ENCODE measurements at regions not wholly inside any gene's neighbourhood (a gene's known extent, or its start where the extent isn't known, plus 50 kb on each side); places are given as distances from the start of the nearest gene placed in this dataset.
A peak's percentile ranks its signal among the peaks of the same experiment; 100 is the strongest.
"Not testable (repeated sequence)": the region's sequence is repeated elsewhere in the genome, so short reads cannot be mapped to it uniquely, and the experiment has no call there.

DNA sequence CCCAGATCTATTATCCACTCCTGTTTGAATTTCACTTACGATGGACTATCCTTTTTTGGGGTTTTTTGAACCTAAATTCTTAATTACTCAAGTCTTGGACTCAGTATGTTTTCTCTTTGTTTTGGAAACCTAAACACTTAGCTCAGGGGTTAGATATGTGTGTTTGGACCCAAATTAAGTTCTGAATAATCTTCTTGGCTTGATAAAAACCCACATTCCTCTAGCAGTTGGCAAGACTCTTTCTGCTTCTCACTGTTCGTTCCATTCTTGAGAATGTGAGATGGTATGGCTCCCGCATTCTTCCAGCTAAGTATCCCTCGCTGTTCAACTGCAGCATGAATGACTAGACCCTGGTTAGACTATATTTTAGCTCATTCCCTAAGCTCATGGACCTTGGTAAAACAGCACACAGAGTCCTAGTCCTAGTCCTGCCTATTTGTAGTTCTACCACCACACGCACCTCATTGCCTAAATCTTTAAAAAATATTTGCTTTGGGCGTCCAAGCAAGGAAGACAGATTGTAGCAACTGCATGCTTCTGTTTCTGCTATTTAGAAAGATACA, 860.0 kb downstream of the RPS29 start:
- no peak for DNase-seq

- no peak for DNase-seq
These were observed 861.0 kb downstream of the RPS29 start for GRCh38 chr14:48725051-48725734.

DNA sequence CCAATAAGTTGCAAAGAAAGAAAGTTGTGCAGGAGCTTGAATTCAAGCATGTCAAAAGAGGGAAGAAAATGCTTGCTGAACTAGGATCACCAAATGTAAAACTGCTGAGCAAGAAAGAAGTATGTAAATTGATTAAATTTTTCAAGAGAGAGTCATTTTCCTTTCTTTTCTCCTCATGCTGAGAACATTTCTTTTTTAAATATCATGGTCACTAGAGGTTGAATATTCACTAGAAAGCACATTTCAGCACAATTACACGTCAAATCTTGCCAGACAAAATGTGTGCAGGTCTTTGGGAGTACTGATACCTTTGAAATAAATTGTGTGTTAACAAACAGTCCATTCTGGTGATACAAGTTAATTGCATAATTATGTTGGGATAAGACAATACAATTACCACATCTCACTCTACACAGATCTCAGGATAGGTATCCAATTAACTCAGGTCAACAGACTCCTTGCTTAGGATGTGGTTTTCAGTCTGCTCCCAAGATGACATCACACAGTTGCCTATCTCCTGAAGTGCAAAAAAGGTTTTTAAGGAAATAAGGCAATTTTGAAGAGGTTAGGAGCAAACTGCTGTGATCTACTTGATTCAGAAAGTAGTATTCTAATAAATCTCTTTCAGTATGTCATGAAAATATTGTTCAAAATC, 862.2 kb downstream of the RPS29 start:
- DNase-seq, result no peak

DNA sequence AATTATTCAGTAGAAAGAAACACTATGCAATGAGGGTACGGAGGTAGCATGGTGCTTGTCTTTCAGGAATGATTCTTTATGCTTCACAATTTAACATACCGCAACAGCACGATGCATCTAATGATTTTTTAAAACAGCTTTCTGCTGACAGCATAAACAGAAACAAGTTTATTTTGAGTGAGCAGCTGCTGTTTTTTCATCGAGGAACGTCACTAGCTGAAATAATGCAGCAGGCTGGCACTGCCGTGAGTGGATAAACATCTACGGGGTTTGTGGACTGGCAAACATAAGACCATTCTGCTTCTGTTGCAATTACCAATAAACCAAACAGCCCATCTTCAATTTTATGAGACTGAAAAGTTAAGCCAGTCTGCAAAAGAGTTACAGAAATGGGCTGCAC, 871.8 kb downstream of the RPS29 start:
- no peak for DNase-seq

- no peak for DNase-seq
These were observed 876.0 kb downstream of the RPS29 start for GRCh38 chr14:48710133-48710532.

DNA sequence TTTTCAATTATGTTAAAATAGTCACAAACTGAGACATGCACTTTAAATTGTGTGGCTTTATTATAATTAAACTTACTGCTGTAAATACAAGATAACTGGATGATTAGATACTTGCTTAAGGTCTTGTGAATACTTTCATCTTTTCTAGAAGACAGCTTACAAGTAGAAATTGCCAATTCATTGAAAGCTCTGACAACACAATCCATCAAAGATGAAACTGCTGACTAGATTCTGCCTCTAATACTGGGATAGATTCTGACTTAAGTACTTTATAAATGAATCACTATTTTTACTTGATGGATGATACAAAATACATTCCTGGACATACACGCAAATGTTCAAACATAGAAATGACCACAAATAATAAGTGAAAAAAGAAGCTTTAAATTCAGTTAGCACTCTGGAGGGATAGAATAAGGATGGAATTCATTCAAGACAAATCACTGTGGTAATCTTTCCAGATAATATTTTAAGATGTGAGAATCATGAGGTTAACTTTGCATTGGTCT, 876.8 kb downstream of the RPS29 start:
- DNase-seq, result no peak

- DNase-seq, result no peak
These were observed 881.5 kb downstream of the RPS29 start for GRCh38 chr14:48704639-48705038.

DNA sequence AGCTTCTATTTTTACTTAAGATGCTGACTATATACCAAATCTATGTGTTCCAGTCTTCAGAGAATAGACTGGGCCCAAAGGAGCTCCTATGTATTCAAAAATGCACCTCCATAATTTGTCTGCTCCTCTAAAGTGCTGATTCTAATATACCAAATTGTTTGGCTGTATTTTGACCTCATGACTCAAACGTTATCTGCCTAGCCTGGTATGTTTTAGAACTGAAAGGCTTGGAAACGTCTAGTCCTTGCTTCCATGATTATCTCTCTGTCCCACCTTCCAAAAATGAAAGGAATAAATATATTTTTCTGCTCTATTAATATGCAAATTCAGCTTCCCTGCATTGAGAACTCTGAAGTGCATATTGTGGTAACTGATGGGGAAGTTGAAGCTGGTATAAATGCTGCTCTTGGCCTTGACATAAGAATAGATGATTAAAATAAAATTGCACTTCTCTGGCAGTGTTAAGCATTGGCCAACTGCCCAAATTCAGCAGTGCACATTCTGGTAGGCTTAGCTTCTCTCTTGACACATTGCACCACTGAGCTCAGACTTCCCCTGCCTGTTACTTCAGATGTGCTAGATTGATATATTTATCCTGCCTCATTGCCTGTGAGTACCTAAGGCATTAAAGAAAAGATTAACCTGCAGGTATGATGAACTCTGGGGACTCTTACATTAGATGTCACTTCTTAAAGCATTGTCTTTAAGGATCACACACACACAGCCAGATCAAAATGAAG, 882.3 kb downstream of the RPS29 start:
- peak in 1 of 56 donors; percentile 5 for DNase-seq

DNA sequence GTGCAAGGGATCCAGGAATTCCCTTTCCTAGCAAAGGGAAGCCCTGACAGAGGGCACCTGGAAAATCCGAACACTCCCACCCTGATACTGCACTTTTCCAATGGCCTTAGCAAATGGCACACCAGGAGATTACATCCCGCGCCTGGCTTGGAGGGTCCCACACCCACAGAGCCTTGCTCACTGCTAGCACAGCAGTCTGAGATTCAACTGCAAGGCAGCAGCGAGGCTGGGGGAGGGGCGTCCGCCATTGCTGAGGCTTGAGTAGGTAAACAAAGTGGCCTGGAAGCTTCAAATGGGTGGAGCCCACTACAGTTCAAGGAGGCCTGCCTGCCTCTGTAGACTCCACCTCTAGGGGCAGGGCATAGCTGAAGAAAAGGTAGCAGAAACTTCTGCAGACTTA, 888.8 kb downstream of the RPS29 start:
- not testable (repeated sequence) for DNase-seq

GRCh38 chr14:48693793-48694192, 892.4 kb downstream of the RPS29 start:
- no peak for DNase-seq

DNA sequence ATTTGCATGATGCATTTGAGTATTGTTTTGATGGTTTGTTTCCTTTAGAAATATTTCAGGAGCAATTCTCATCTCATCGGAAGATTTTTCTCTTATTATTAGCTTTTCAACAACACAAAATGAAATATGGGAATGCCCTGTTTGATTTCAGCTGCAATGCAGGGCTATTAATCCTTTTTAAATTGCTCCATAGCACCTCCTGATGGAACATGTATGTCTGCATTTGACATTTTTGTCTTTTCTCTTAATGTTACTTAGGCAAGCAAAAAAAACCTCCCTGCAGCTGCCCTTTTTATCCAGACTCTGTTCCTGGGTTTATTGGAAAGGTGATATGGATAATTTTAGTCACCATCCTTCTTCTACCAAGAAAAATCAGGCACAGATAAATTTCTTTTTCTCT, 895.8 kb downstream of the RPS29 start:
- no peak for DNase-seq

GRCh38 chr14:48686650-48687049, 899.5 kb downstream of the RPS29 start:
- no peak for DNase-seq

- no peak for DNase-seq
These were observed 913.7 kb downstream of the RPS29 start for GRCh38 chr14:48672506-48672905.

- DNase-seq, result no peak
These were observed 915.2 kb downstream of the RPS29 start for GRCh38 chr14:48670939-48671338.

- DNase-seq, result no peak
These were observed 920.9 kb downstream of the RPS29 start for GRCh38 chr14:48665077-48665784.

GRCh38 chr14:48643241-48643640, 942.9 kb downstream of the RPS29 start:
- no peak for DNase-seq

DNA sequence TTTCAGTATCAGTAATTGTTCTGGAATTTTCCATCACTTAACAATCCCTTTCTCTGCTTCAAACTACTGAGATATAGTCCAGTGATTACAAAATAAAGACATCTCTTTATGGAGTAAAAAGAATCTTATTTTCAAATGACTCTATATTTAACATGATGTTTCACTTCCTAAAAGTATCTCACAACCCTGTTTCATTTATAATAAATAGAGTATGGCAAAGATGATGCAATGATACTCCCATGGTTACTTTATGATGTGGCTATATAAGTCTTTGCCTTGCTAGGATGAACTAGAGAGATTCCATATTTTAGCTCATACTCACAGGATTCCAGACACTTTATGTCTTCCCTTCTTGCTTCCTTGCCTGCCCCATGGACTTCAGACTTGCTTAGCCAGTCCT, 953.5 kb upstream of the MDGA2 start:
- DNase-seq, result no peak

- DNase-seq, result no peak
These were observed 947.6 kb upstream of the MDGA2 start for GRCh38 chr14:48622980-48623379.

DNA sequence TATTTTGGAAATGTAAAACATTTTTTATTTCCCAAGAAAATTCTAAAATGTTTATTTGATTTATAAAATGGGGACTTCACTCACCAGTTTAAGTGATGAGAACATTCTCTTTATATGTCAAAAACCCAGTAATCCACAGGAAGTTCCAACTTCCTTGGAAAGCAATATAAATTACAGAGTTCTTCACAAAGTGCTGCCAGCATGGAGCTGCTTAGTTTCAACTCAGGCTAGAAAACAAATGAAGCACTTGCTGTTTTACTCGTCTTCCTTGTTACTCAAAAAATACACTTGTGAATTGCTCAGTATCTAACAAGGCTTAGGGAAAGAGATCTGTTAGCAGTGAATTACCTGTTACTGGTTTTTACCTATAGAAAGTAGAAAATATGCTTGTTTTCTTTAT, 942.7 kb upstream of the MDGA2 start:
- DNase-seq, result no peak

DNA sequence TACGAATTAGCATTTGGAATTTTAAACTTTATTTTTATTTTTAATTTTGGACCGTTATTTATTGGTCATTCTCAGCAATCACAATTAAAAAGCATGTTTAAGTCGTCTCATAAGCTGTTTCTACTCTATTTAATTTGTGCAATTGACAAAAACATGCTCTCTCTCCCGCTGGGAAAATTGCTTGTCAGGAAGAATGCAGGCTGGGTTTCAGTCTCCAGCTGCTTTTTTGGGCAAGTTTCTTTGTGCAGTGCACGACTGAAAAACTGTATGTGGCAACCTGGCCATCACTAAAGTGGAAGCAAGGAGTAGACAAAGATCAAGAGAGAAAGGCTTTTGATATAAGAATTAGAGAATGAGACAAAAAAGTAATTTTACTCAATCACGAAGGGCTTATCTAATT, 941.5 kb upstream of the MDGA2 start:
- no peak for DNase-seq

DNA sequence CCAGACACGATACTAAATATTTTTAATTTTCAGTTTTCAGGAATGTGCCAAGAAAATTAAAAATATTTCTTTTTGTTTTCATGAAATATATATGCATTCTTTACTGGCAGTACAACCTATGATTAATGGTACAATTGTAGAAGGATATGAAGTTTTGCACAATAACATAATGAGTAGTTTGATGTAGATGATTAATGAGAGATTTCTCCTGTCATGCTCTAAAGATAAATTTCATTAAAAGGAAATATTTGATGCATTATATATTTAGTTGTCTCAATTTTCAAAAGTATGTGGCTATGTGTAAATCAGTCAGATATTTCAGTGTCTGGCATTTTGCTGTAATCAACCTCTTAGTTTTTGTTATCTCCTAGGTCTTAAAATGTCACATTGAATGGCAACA, 940.2 kb upstream of the MDGA2 start:
- DNase-seq, result no peak

DNA sequence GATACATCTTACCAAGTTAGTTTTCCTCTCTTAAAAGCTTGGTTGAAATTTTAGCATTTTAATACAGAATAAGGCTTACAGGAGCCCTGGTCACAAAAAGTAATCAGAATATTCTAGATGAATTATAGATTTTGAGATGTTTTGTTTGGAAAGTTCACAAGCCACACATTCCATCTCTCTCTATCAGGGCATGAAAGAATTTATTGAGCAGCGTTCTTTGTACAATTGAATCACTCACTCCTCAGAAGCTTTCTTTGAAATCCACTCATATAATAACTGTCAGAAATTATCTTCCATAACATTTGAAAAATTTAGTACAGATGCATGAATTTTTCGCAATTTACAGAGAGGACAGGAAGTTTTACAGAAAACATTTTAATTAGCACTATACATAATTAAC, 938.6 kb upstream of the MDGA2 start:
- DNase-seq, result no peak
